ENCODE measurements at regions not wholly inside any gene's neighbourhood (a gene's known extent, or its start where the extent isn't known, plus 50 kb on each side); places are given as distances from the start of the nearest gene placed in this dataset.
A peak's percentile ranks its signal among the peaks of the same experiment; 100 is the strongest.

DNA sequence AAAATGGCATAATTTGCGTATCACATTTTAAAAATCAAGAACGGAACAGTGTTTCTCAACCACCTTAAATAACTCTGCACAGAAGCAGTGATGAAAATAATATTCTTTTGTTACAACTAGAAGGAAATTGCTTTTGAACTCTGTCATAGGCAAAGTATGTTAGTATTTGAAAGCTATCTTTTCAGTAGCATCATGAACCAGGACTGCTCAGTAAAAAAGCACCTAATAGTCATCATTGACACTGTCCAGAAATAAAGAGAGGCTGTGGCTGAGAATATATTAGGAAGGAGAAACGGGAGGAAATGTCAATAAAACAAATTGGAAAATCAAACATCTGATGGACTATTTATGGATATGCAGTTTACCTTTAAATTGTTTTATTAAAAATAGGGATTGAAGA, 237.2 kb upstream of the AKR1E2 start:
- DNase-seq (ENCODE audit: low read depth, low spot score) = no peak

DNA sequence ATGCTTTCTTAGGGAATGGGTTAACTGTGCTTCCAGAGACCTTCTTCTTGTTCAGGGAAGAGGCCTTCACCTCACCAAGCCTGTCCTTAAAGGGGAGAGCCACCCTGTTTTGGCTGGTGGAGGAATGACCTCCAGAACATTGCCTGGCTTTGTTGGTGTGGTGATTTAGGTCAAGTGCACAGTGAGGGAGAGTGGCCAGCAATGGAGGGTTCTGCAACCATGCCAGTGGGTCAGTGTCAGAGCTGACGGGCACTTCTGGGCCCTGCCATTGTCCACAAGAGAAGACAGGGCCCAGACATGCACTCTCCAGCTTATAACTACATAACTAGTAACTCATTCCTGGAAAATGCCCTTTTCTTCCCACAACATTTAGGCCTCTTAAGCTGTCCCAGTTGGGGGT, 238.5 kb upstream of the AKR1E2 start:
- DNase-seq (ENCODE audit: low read depth, low spot score) = no peak

DNA sequence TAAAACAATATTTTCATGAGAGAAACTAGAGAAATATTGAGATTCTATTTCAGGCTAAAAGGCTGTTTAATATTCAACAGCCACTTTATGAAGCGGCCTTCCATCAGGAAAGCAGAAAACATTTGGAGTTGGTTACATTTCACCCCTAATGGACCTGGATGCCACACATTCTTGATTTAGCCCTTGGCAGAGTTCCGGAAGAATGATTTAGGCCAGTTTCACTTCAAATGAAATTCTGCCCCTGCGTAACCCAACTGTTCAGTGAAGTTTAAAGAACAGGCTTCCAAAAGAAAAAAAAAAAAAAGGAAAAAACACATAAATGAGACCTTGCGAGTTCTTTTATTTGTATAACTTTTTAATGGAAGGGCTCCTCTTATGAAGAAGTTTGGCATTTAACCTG, 239.2 kb upstream of the AKR1E2 start:
- no peak for DNase-seq (ENCODE audit: low read depth, low spot score)

DNA sequence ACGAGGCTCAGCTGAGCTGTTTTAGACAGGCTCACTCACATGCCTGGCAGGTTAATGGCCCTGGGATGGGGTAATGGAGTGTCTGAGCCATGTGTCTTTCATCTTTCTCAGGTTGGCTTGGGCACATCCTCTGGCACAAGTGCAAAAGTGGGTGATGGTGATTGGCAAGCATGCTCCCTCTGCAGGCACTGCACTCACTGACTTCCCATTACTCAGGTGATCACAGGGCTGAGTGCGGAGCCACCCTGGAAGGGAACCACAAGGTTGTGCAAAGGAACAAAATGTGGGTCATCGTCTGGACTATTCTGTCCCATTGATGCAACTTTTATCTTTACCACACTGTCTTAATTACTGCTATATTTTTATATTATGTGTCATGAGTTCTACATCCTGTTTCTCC, 244.1 kb upstream of the AKR1E2 start:
- DNase-seq (ENCODE audit: low read depth, low spot score) = no peak

DNA sequence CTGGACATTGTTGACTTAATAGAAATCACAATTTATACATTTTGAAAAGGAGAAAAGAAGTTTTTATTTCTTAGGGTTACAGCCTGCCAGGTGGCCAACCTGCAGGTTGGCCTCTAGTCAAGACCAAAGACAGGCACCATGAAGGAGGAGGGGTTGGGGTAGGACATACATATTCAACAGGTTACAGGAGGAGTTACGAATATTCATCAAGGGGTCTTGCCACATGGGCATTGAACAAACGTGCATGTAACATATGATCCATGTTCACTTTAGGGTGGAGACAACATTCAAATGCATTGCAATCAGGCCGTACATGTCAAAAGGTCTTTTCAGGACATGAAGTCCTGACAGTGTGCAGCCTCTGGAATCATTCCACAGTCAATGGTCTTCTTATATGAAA, 246.2 kb upstream of the AKR1E2 start:
- DNase-seq (ENCODE audit: low read depth, low spot score) = no peak

DNA sequence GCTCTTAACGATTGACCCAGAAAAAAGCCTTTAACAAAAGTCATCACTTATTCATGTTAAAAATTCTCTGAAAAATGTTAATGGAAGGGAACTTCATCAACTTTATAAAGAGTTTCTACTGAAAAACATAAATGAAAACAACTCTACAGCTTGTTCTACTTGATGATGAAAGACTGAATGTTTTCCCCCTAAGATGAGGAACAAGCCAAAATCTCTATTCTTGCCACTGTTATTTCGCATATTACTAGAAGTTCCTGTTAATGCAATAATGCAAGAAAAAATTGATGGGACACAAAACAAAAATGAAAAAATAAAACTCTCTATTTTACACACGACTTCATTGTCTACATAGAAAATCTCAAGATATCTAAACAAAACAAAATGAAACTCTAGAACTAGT, 249.8 kb upstream of the AKR1E2 start:
- no peak for DNase-seq (ENCODE audit: low read depth, low spot score)

DNA sequence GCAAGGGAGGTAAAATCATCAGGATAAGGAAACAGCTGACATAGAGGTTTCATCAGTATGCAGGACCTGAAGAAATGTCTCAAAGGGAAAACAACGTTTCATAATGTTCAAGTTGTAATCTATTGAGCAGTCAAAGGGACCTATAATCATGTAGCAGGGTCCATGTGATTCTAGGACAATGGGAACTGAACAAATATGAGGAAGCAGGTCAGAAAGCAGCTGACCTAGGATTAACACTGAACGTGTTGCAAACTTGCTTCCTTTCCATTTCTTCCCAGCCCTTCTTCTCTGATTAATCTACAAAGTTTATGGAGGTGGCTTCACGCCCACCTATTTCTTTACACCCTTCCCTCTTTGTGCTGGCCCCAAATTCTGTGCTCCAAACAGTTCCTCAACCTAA, 256.9 kb upstream of the AKR1E2 start:
- DNase-seq (ENCODE audit: low read depth, low spot score) = no peak

DNA sequence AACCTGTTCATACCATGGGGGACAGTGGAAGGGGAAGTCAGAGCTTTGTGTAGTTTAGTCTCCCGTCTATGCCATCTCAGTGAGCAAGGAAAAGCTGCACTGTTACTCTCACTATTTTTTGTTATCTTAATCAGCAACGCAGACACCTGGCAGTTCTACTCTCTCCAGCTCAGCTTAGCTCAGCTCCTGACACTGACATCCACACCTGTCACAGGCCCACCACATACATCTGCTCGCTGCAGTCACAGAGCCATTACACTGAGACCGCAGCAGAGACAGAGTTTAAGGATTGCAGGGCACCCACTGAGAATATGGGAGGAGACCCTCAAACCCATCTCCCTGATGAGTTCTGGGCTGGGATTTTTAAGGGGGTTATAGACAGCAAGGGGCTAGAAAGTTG, 257.3 kb upstream of the AKR1E2 start:
- DNase-seq (ENCODE audit: low read depth, low spot score) = no peak

DNA sequence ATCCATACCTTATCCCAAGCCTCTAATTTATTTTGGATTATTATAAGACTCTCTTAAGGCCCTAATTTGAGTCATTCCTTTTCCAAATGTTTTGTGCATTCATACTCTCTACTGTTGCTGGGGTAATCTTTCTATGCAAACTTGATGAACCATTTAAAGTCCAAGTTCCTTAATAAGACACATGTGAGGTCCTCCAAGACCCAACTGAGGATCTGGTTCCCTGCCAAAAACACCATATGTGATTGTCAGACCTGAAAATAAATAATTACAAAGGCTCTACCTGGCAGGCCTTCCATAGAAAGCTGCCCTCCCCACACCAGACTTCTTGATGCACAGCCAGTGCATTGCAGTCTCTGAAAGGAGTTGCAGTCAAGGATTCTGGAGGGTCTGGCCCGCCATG, 257.9 kb upstream of the AKR1E2 start:
- DNase-seq (ENCODE audit: low read depth, low spot score) = no peak

DNA sequence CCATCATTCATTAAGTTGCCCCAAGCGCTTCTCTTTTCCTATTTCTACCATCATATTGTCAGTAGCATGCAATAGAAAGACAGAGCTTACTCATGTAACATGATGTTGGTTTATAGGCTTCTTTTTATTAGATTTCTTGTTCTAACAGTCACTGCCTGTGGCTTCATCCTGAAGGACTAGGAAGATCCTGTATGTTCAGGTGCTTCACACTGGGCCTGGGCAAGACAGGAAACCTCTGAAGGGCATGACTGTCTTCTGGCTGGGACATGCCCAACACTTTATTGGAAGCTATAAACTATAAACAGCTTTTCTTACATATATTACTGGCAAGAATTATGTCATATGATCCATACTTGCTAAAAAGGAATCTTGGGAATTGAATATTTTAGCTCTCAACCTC, 258.4 kb upstream of the AKR1E2 start:
- DNase-seq (ENCODE audit: low read depth, low spot score) = no peak

DNA sequence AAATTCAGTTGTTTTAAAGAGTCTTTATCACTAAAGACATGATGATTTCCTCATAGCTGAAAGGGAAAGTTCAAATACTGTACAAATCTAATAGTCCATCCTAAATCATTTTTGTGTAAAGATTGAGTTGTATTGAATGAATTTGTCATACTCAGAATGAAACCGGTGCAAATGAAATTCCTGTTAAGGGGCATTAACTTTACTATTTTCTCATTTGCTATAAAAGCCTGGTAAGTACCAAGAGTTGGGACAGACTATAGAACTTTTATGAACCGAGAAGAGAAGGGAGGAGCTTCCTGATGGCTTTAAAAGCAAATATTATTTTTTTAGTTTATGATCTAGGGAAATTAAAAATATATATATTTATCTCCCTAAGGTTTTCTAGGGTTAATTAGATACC, 260.0 kb upstream of the AKR1E2 start:
- DNase-seq (ENCODE audit: low read depth, low spot score) = no peak

DNA sequence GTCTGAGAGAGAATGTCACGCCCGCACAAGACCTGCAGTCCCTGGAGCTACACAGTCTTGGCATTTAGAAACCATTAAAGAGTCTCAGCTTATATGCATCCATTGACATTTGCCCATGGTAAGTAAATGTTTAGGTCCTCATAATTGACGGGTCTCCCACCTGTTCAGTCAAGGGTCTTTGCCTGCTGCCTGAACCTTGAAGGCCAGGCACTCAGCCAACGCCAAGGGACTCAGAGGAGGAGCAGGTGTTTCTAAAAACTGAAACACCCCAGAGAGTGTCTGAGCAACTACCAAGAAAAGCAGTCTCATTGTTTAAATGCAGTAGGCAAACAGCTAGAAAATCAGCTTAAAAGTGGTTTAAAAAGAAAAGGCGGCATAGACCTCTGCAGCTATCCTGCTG, 264.7 kb upstream of the AKR1E2 start:
- no peak for DNase-seq (ENCODE audit: low read depth, low spot score)

DNA sequence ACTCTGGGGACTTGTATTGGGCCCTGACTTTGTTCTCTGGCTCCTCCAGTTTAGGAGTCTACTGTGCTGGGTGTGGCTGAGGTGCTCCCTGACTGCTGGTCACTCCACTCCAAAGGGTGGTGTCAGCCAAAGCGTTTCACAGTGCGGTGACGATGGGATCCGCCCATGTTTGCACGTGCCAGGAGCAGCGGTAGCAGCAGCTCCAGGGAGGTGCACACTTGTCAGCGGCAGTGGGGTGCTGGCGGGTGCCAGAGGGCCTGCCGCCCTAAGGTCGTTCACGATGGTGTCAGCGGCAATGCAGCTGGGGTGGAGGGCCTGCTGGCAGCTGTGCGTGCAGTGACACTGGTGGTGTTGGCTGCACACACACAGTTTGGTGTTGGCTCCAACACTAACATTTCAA, 268.5 kb upstream of the AKR1E2 start:
- DNase-seq (ENCODE audit: low read depth, low spot score) = no peak

DNA sequence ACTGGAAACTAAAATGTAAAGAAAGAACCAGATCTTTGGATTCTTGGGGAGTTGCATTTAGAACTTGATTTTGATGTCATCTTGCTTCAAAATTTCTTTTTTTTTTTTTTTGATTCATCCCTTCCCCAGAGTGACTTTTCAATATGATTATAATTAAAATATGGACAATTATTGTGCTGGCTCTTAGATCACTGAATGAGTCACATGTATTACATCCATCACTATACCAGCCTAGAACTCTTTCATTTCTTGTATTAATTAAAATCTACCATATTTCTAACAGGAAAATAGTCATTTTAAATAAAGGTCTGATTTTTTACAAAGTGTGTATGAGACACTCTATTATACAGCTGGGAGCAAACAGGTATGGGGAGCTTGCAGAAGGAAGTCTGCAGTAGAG, 269.5 kb upstream of the AKR1E2 start:
- DNase-seq (ENCODE audit: low read depth, low spot score) = no peak

DNA sequence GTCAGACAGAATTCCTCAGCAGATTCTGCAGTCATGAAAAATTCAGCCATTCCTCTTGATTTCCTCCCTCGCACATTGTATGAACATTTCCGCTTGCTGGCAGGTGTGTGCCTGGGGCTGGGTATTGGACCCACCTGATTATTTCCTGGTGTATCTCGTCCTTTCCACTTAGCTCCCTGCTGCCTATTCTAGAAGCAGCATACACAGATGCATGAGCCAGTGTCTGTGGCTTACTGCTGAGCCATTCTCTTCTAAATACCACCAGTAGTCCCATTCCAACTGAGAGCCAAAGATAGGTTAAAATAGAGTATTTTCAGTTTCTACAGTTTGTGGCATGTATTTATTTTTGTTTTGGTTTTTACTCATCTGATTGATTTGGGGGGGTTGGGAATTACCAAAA, 270.1 kb upstream of the AKR1E2 start:
- DNase-seq (ENCODE audit: low read depth, low spot score) = no peak

DNA sequence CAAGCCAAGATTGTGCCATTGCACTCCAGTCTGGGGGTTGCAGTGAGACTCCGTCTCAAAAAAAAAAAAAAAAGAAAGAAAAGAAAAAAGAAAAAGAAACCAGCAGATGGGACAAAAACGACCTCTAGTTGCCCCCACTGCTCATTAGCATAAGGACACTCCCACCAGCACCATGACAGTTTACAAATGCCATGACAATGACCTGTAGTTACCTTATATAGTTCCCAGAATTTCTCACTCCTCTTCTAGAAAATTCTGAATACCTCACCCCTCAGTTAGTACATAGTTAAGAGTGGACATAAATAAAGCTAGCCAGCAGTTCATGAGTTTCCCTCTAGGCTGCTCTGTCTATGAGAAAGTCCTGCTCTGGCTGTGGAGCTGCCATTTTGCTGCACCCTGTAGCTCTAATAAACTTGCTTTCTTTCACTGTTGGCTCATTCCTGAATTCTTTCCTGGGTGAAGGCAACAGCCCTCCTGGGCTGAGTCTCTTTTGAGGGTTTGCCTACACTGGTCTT, 276.8 kb upstream of the AKR1E2 start:
- no peak for DNase-seq (ENCODE audit: low read depth, low spot score)

DNA sequence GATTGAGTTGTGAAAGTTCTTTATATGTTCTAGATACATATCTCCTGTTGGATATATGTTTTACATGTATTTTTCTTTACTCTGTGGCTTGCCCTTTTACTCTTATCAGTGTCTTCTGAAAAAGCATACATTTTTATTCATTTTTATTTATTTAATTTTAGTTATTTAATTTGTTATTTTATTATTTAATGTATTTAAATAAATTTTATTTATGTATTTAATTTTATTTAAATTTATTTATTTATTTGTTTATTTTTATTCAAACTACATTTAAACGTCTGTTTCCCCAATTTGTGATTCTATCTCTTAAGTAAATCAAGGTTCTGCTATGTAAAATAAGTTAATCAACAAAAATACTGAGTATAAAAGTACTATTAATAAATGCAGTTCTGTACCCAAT, 279.1 kb upstream of the AKR1E2 start:
- DNase-seq (ENCODE audit: low read depth, low spot score) = no peak

DNA sequence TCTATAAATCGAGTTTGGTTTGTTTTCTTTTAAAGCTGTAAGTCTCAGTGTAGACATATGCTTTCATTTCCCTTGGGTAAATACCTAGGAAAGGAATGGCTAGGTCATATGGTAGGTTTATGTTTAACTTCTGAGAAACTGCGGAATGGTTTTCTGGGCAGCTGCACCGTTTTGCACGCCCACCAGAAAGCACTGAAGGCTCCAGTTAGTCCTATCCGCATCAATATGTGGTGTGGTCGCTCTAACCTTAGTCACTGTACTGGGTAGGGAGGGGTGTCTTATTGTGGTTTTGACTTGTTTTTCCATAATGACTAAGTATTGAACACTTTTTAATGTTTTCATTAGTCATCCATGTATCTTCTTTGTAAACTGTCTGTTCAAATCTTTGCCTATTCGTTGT, 279.5 kb upstream of the AKR1E2 start:
- DNase-seq (ENCODE audit: low read depth, low spot score) = no peak

DNA sequence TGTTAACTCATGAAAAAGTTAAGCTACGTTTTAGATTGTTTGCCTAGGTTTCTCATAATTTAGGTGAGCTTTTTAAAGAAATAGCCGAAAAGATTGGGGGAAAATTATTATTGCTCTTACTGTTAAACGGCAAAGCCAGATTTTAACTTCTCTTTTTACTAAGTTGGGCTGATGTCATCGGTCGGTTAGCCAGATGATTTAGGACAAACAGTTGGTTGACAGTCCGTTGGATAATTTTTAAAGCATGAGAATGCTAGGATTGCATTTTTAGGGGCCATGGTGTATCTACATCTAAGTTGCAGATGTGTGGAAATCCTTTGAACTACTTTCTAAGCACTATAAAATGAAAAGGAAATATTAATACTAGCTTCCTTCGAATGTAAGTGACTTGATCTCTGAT, 280.9 kb upstream of the AKR1E2 start:
- DNase-seq (ENCODE audit: low read depth, low spot score) = no peak

DNA sequence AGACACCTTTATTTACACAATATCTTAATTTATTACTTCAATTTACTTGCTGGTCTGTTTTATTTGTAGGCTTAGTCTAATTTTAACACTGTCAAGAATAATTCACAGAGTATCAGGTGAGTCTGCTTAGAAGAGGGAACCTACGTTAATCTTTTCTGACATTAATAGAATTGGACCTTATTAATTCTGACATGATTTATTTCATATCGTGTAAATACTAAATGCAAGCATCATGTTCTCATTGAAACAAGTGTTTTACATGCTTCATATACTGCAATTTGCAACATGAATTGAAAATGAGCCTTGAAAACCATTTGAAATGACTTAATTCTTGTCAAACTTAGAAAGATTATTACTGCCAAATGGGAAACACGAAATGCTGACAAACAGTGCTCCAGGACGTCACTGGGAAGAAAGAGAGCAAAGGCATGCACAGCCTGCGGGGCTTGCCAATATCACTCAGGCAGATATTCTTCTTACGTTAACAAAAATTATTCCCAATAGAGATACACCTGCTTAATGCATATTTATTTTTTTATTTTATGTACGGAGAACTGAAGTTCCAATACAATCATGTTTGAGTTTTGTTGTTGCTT, 282.0 kb upstream of the AKR1E2 start:
- DNase-seq (ENCODE audit: low read depth, low spot score) = no peak

DNA sequence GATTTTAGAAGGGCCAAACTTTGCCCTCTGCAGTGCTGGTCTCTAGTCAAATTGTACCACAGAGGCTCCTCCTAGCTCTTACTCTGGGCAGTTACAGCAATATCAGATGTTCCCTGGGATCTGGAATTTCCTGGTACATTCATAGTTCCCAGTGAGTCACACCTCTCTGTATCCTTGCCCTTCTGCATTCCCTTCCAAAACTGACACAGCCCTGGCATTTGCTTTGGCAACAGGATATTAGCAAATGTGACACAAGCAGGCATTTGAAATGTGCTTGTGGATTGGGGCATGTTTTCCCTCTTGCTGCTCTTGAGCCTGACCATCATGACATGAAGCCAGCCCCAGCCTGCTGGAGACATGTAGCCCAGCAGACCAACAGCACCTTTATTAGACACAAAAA, 284.7 kb upstream of the AKR1E2 start:
- peak; percentile 31 for DNase-seq (ENCODE audit: low read depth, low spot score)

DNA sequence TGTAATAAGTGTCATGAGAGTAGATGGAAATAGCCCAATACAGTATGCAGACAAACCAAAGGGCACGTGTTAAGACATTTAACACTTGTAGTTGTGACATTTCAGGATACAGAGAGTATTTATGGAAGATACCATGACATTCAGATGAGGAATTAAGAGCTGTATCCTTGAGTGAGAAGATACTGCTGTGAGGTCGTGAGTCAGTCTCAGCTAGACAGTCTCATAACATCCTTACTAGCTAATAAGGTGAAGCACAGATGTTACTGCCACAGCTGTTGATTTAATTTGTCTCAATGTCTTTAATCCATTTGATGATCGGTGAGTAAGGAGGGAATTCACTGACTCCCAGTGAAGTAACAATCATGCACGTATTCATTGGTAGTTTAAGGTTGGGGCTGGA, 288.0 kb upstream of the AKR1E2 start:
- no peak for DNase-seq (ENCODE audit: low read depth, low spot score)

DNA sequence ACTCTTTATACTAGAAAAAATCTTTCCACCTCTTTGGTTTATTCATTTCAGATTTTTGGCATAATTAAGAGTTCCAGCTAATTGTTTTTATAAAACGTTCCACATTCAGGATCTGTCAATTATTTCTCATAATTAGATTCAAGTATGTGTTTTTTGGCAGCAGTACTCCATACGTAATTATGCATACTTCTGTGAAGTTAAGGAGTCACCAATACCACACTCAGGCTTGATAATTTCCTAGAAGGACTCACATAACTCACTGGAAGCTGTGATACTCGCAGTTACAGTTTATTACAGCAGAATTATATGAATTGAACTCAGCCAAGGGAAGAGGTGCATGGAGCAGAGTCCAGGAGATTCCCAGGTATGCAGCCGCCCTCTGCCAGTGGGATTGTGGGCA, 290.5 kb upstream of the AKR1E2 start:
- no peak for DNase-seq (ENCODE audit: low read depth, low spot score)

DNA sequence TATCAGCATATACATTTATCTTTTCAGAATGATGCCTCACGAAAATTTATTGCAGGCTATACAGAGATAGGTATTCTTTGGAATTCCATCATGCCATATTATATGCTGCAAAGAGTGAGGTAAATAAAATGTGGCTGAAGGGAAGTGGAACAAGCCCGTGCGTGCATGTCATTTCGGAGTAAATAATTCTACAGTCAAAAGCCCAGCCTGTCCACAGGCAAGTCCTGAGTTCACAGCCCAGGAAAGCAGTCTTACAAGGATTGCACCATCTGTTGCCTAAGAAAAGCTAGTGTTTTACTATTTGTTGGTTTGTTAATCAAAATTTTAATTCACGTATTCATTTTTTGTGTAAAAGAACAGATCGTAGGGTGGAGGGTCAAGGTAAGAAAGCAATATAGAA, 292.4 kb upstream of the AKR1E2 start:
- no peak for DNase-seq (ENCODE audit: low read depth, low spot score)

All from smooth muscle cell of the brain vasculature (primary cell).